ENCODE measurements at regions not wholly inside any gene's neighbourhood (a gene's known extent, or its start where the extent isn't known, plus 50 kb on each side); places are given as distances from the start of the nearest gene placed in this dataset.

DNA sequence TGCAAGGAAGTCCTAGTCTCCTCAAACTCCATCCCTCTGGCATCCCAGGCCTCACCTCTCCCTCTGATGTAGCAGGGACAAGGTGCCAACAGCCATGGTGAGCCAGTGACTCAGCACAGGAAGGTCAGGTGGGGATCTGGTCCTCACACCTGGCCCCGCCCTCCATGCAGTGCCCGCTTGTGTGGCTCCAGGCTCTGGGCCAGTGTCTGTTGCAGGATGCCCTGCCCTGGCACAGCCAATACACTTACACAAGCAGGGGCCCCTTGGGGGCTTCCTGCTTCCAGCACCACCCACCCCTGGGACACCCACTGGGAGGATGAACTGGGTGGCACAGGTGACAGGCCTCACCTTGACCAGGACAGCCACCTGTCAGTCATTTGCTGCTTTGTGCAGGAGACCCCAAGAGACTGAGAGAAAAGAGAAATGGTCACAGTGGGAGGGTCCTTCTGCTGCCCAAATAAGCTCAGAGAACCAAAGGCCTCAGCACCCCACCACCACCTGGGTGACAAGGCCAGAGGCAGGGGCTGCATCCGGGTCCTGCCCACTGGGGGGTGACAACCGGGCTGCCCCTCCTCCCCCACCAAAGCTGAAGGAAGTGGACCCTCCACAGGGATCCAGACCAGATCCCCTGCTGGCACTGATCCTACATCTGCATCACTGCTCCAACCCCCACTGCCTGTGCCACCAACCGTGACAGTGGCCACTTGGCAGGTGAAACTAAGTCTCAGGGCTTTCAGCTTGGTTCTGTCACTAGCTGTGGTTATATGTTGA is 658.8 kb upstream of the DEFB115 start:
- TF ChIP-seq GATA2 (IDR thresholded peaks at IDR 0.05; ENCODE audit: insufficient read depth, insufficient read length, low read depth, low read length) (no peak), EZH2 (IDR thresholded peaks at IDR 0.05; ENCODE audit: borderline replicate concordance, low read depth, low read length, severe bottlenecking) (no peak), POLR2A (IDR thresholded peaks at IDR 0.05; ENCODE audit: low read depth, low read length) (no peak), POLR2AphosphoS5 (IDR thresholded peaks at IDR 0.05; ENCODE audit: insufficient read depth, low read depth, low read length) (no peak), JUN (IDR thresholded peaks at IDR 0.05; ENCODE audit: borderline replicate concordance, insufficient read depth, insufficient read length, low read depth) (no peak), MYC (IDR thresholded peaks at IDR 0.05; ENCODE audit: low read depth, low read length) (no peak), FOS (IDR thresholded peaks at IDR 0.05; ENCODE audit: borderline replicate concordance, insufficient read depth, low read length) (no peak)
- TF ChIP-seq, protein P1, sequence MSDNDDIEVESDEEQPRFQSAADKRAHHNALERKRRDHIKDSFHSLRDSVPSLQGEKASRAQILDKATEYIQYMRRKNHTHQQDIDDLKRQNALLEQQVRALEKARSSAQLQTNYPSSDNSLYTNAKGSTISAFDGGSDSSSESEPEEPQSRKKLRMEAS (IDR thresholded peaks at IDR 0.05; ENCODE audit: insufficient read depth, insufficient read length) = no peak
- TF ChIP-seq, protein P2, sequence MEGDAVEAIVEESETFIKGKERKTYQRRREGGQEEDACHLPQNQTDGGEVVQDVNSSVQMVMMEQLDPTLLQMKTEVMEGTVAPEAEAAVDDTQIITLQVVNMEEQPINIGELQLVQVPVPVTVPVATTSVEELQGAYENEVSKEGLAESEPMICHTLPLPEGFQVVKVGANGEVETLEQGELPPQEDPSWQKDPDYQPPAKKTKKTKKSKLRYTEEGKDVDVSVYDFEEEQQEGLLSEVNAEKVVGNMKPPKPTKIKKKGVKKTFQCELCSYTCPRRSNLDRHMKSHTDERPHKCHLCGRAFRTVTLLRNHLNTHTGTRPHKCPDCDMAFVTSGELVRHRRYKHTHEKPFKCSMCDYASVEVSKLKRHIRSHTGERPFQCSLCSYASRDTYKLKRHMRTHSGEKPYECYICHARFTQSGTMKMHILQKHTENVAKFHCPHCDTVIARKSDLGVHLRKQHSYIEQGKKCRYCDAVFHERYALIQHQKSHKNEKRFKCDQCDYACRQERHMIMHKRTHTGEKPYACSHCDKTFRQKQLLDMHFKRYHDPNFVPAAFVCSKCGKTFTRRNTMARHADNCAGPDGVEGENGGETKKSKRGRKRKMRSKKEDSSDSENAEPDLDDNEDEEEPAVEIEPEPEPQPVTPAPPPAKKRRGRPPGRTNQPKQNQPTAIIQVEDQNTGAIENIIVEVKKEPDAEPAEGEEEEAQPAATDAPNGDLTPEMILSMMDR (IDR thresholded peaks at IDR 0.05; ENCODE audit: extremely low read depth in 1 of 2, insufficient read depth in 1 of 2, low read depth in 1 of 2, low read length in 2 of 2) = no peak
- H2AFZ ChIP-seq (ENCODE audit: low read depth, low read length) = no peak overlapping the region
- H3K27me3 ChIP-seq (ENCODE audit: control insufficient read depth in 2 of 2, insufficient read depth in 2 of 2, low read length in 2 of 2) = no peaks in the 10 kb centered on the region
- ChIA-PET CTCF (no interaction called here), POLR2A (no interaction called here)
- H3K79me2 ChIP-seq (ENCODE audit: control insufficient read depth, insufficient read depth, low read length) = no peaks in the 10 kb centered on the region
- no peaks in the 10 kb centered on the region for H3K9me1 ChIP-seq (replicated peaks; ENCODE audit: control insufficient read depth, extremely low read depth, insufficient read depth, low read length)
- DNase-seq (ENCODE audit: low read depth, low spot score) (no peak), FAIRE-seq (no peak)
- H3K4me2 ChIP-seq (ENCODE audit: insufficient read depth, low read length) = no peak overlapping the region
- dilution Hi-C loops (cut with MboI; ENCODE audit: extremely low pct_ligation_motif_present, low sequenced_read_pairs) (no loop called here), intact Hi-C loops (cut with micrococcal nuclease) (no loop called here)
- no peak overlapping the region for H3K4me3 ChIP-seq (replicated peaks in 1 of 3; ENCODE audit: insufficient read depth in 1 of 3, low read depth in 1 of 3, low read length in 3 of 3)
- no peaks in the 10 kb centered on the region for H3K4me1 ChIP-seq (ENCODE audit: control insufficient read depth, extremely low read depth, insufficient read depth, low read length)
- H4K20me1 ChIP-seq (replicated peaks; ENCODE audit: control insufficient read depth, extremely low read depth, insufficient read depth, low read length) = no peaks in the 10 kb centered on the region
- H3K27ac ChIP-seq (ENCODE audit: insufficient read depth, low read depth, low read length) = no peak overlapping the region
- H3K9me3 ChIP-seq (replicated peaks; ENCODE audit: control insufficient read depth, insufficient read depth, low read length) = peaks cover 9% of the 10 kb centered on the region
- H3K9ac ChIP-seq (replicated peaks; ENCODE audit: extremely low read depth, insufficient read depth, low read length) = no peak overlapping the region
- no peaks in the 10 kb centered on the region for H3K36me3 ChIP-seq (ENCODE audit: control insufficient read depth in 2 of 2, extremely low read depth in 1 of 2, insufficient read depth in 2 of 2, low read length in 2 of 2)
- BruUV-seq (replicated peaks) = no TSS peak

Data from endothelial cell of umbilical vein (primary cell).